Colonic mucosa (tissue), 4 donors: ENCODE measurements at regions not wholly inside any gene's neighbourhood (a gene's known extent, or its start where the extent isn't known, plus 50 kb on each side); places are given as distances from the start of the nearest gene placed in this dataset.

Experiments used
- DNase-seq: peaks from one replicate; pipeline ENCODE4 v3.0.0-alpha.2; 2020
- H3K27ac ChIP-seq: fragments of 200-600 bp; one replicate; pipeline ENCODE4 v1.8.0; 2021
- H3K27me3 ChIP-seq: fragments of 200-600 bp; one replicate; pipeline ENCODE4 v1.8.0; 2021
- H3K36me3 ChIP-seq: fragments of 200-600 bp; one replicate; pipeline ENCODE4 v1.8.0; 2021
- H3K4me1 ChIP-seq: fragments of 200-600 bp; one replicate; pipeline ENCODE4 v1.8.0; 2021; ENCODE audit warnings: mild to moderate bottlenecking
- H3K4me3 ChIP-seq: fragments of 200-600 bp; one replicate; pipeline ENCODE4 v1.8.0; 2021
- H3K9ac ChIP-seq, 2 donors: one replicate each; pipeline ENCODE4 v1.7.0; 2013; ENCODE audit warnings: control low read depth in 2 of 2, low read depth in 2 of 2, low read length in 2 of 2
- H3K9me3 ChIP-seq: fragments of 200-600 bp; one replicate; pipeline ENCODE4 v1.8.0; 2021
- intact Hi-C: fragments of 100-400 bp; cut with DNase I; formaldehyde crosslinking; loops from one replicate; pipeline ENCODE4 v1.14.1; 2022
- TF ChIP-seq, protein P1 (sequence below): fragments of 200-600 bp; IDR thresholded peaks from one replicate; pipeline ENCODE4 v1.8.0; 2022; ENCODE audit warnings: antibody characterized with exemption, mild to moderate bottlenecking
- donor health status: healthy.
- donor health status: DM: no; HTN: no; CAD: no.
- donor health status: DM: no; HTN: no; CAD: no.

DNA sequence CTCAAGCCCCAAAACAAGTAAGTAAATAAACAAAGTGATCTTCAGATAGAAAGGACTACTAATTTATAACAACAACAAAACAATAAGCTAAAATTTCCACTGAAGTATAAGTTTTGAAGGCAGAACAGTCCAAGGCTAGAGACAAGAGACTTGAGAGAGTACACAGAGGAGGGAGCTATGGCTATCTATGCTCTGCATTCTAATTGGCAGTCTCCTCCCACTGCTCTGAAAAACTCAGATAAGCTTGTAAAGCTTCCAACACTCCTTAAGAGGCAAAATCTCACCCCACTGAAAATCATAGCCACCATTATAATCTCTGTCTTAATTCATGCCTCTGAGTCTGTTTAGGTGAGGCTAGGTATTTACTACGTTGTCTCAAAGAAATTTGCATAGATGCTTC is 714.6 kb upstream of the LRATD1 start:
- no peak for DNase-seq
- Histone ChIP-seq H3K9me3 (no peaks in the 10 kb centered on the region), H3K27me3 (no peaks in the 10 kb centered on the region), H3K4me3 (no peak overlapping the region), H3K9ac (no peak overlapping the region), H3K4me1 (no peaks in the 10 kb centered on the region), H3K36me3 (no peaks in the 10 kb centered on the region), H3K27ac (no peak overlapping the region)
- TF ChIP-seq, protein P1, sequence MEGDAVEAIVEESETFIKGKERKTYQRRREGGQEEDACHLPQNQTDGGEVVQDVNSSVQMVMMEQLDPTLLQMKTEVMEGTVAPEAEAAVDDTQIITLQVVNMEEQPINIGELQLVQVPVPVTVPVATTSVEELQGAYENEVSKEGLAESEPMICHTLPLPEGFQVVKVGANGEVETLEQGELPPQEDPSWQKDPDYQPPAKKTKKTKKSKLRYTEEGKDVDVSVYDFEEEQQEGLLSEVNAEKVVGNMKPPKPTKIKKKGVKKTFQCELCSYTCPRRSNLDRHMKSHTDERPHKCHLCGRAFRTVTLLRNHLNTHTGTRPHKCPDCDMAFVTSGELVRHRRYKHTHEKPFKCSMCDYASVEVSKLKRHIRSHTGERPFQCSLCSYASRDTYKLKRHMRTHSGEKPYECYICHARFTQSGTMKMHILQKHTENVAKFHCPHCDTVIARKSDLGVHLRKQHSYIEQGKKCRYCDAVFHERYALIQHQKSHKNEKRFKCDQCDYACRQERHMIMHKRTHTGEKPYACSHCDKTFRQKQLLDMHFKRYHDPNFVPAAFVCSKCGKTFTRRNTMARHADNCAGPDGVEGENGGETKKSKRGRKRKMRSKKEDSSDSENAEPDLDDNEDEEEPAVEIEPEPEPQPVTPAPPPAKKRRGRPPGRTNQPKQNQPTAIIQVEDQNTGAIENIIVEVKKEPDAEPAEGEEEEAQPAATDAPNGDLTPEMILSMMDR = no peak
- intact Hi-C loops = no loop called here

DNA sequence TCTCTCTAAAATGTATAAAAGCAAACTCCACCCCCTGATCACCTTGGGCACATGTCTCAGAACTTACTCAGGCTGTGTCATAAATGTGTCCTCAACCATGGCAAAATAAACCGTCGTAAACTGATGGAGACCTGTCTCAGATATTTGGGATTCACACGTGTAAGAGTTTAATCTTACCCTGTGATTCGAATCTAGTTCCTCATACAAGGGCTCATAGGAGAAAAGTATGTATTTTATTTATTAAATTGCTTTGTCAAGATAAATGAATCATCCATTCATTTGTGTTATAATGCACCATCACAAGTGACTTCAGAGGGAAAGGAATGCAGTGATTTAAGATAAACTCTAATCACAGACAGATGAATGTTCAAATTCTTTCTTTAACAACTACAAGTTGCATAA is 712.5 kb upstream of the LRATD1 start:
- Histone ChIP-seq H3K27ac (no peak overlapping the region), H3K27me3 (no peaks in the 10 kb centered on the region), H3K9ac (no peak overlapping the region), H3K4me1 (no peaks in the 10 kb centered on the region), H3K9me3 (no peaks in the 10 kb centered on the region), H3K36me3 (no peaks in the 10 kb centered on the region), H3K4me3 (no peak overlapping the region)
- no peak for DNase-seq
- intact Hi-C loops = no loop called here
- TF ChIP-seq, protein P1 = no peak

DNA sequence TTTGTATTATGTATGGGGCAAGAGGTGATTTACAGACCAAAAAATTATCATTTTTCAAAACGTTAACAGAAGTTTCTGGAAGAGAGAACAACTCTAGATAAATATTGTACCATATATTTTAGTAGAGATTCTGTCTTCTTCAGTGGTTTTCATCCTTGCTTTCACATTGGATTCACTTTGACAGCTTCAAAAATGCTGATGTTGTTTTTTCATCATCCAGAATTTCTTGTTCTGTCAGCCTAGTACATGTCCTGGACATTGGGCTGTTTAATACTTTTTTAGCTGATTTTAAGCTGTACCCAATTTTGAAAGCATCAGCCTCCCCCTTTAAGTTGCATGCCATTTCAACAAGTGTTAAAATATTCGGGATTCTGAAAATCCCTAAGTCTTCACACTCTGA is 711.3 kb upstream of the LRATD1 start:
- no peaks in the 10 kb centered on the region for H3K27me3 ChIP-seq
- no peak overlapping the region for H3K9ac ChIP-seq
- no peaks in the 10 kb centered on the region for H3K4me1 ChIP-seq
- intact Hi-C loops = no loop called here
- no peak for DNase-seq
- no peak overlapping the region for H3K27ac ChIP-seq
- TF ChIP-seq, protein P1 = no peak
- no peak overlapping the region for H3K4me3 ChIP-seq
- no peaks in the 10 kb centered on the region for H3K36me3 ChIP-seq
- no peaks in the 10 kb centered on the region for H3K9me3 ChIP-seq

DNA sequence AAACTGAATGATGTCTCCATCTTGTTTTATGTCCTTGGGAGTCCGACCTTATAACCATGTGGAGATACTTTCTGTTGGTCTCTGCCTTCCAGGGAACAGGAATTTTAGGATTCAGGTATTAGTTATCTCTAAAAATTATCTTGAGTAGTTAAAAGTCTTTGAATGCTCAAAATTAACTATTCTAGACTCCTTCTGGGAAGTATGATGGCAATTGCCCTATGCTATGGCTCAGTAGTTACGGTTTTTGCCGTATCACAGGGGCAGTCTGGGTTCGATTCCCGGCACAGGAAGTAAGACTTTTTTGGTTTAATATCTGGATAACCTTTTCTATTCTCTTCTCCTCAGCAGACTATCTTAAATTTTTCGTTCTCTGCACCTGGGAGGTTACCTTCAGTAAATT is 708.7 kb upstream of the LRATD1 start:
- H3K9ac ChIP-seq = no peak overlapping the region
- TF ChIP-seq, protein P1 = no peak
- H3K27me3 ChIP-seq = no peaks in the 10 kb centered on the region
- no peak overlapping the region for H3K27ac ChIP-seq
- H3K4me1 ChIP-seq = no peaks in the 10 kb centered on the region
- H3K9me3 ChIP-seq = no peaks in the 10 kb centered on the region
- H3K4me3 ChIP-seq = no peak overlapping the region
- DNase-seq = no peak
- intact Hi-C loops = no loop called here
- H3K36me3 ChIP-seq = no peaks in the 10 kb centered on the region

DNA sequence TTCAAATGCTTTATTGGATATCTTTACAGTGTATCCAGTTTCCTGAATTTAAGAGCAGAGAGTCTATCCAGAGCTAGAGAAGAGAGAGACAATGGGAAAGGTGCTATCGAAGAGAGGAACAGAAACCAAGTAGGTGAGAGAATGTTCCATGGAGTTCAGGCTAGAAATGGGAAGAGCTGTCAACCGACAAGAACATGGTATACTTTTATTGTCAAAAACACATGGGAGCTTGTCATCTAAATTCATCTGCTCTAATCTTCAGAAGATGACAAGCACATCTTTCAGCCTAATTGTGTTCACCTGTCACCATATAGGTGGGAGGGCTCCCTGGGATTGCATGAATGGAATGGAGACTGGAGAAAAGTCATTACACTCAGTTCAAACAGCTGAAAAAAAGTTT is 690.4 kb upstream of the LRATD1 start:
- TF ChIP-seq, protein P1 = no peak
- no peaks in the 10 kb centered on the region for H3K36me3 ChIP-seq
- no peak overlapping the region for H3K27ac ChIP-seq
- intact Hi-C loops = no loop called here
- DNase-seq = no peak
- H3K9me3 ChIP-seq = no peaks in the 10 kb centered on the region
- no peaks in the 10 kb centered on the region for H3K27me3 ChIP-seq
- H3K4me3 ChIP-seq = no peak overlapping the region
- H3K4me1 ChIP-seq = no peaks in the 10 kb centered on the region
- H3K9ac ChIP-seq = no peak overlapping the region

DNA sequence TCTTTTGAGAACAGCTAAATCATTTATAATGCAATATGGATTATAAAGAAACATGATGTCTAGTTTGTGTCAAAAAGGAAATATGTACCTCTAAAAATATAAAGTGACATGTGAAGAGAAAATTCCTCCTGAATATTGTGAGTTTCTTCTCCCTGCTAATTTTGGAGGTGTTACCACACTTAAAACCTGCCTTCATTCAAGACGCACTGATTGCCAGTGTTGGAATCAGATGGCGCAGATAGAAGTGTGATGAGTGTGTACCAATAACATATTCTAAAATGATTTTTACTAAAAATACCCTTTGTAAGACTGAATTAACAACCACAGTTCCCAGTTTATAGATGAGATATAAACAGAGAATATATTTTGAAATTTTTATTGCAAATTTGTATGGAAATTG is 681.8 kb upstream of the LRATD1 start:
- intact Hi-C loops = no loop called here
- TF ChIP-seq, protein P1 = no peak
- no peak for DNase-seq
- H3K27me3 ChIP-seq = no peaks in the 10 kb centered on the region
- no peak overlapping the region for H3K9ac ChIP-seq
- no peak overlapping the region for H3K27ac ChIP-seq
- no peaks in the 10 kb centered on the region for H3K4me1 ChIP-seq
- H3K9me3 ChIP-seq = no peaks in the 10 kb centered on the region
- H3K36me3 ChIP-seq = no peaks in the 10 kb centered on the region
- no peak overlapping the region for H3K4me3 ChIP-seq
